ENCODE measurements at regions not wholly inside any gene's neighbourhood (a gene's known extent, or its start where the extent isn't known, plus 50 kb on each side); places are given as distances from the start of the nearest gene placed in this dataset.

DNA sequence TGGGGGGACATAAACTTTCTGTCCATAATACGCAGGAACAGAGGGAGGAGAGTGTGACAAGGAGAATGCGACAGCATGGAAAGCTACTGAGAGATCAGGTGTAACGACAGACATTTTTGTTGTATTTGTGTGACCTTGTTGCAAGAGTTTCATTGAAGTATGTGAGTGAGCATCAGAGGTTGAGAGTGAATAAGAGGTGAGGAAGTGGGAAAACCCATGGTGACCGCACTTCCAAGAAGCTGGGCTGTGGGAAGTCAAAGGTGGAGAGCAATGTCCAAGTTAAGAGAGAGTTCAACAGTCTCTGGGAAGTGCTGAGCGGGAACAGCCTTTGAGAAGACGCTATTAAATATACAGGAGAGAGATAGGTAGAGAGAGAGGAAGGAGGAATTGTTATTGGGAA lies 76.4 kb upstream of the PGRMC2 start:
- H3K27ac ChIP-seq (ENCODE audit: low read depth, low read length), result no peak overlapping the region
- CTCF ChIA-PET, result no interaction called here
- TF ChIP-seq, protein P1, sequence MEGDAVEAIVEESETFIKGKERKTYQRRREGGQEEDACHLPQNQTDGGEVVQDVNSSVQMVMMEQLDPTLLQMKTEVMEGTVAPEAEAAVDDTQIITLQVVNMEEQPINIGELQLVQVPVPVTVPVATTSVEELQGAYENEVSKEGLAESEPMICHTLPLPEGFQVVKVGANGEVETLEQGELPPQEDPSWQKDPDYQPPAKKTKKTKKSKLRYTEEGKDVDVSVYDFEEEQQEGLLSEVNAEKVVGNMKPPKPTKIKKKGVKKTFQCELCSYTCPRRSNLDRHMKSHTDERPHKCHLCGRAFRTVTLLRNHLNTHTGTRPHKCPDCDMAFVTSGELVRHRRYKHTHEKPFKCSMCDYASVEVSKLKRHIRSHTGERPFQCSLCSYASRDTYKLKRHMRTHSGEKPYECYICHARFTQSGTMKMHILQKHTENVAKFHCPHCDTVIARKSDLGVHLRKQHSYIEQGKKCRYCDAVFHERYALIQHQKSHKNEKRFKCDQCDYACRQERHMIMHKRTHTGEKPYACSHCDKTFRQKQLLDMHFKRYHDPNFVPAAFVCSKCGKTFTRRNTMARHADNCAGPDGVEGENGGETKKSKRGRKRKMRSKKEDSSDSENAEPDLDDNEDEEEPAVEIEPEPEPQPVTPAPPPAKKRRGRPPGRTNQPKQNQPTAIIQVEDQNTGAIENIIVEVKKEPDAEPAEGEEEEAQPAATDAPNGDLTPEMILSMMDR (IDR thresholded peaks at IDR 0.05; ENCODE audit: low read depth, low read length), result no peak
- peaks cover 2% of the 10 kb centered on the region; the same call in 1 of the 2 replicates for H3K9me3 ChIP-seq (ENCODE audit: control insufficient read depth, insufficient read depth, low read length)
- H3K27me3 ChIP-seq (ENCODE audit: control insufficient read depth, insufficient read depth, low read length), result no peaks in the 10 kb centered on the region
- POLR2A ChIA-PET, result no interaction called here
- no peak overlapping the region for H3K4me3 ChIP-seq (ENCODE audit: low read depth, low read length)
- DNase-seq (ENCODE audit: low read depth, low spot score), result no peak

DNA sequence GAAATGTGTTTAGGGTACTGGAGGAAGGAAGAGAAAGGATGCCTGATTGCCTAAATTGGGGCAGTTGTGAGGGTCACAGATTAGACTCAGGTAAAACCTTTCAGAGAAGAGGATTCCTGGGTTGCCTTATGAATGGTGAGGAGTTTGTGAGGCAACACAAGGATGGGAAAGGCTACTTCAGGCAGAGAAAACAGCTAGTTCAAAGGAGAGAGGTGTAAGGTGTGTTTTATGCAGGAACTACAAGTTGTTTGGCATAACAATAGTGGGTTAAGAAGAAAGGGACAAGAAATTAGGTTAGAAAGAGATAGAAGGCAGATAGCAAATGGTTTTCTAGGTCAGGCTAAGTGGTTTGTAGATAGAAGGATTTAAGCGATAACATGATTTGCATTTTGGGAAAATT lies 75.1 kb upstream of the PGRMC2 start:
- CTCF ChIA-PET, result no interaction called here
- TF ChIP-seq, protein P1 (IDR thresholded peaks at IDR 0.05; ENCODE audit: low read depth, low read length), result no peak
- no peaks in the 10 kb centered on the region for H3K9me3 ChIP-seq (ENCODE audit: control insufficient read depth, insufficient read depth, low read length)

DNA sequence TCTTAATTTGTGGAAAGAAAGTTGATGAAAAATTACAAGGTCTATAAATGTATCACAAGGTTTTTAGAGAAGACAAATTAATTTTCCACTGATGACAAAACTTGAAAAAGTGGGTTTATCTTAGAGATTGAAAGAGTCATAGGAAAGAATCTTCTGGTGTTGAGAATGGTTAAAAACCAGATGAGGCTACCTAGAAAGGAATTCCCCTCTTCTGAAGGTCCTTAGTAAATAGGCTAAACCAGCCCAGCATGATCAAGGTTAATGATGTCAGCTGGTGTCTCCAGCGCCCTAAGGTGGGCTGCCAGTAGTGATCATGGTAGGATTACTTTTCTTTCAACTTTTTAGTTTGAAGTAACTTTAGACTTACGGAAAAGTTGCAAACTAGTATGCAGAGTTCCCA lies 71.8 kb upstream of the PGRMC2 start:
- no peaks in the 10 kb centered on the region for H3K27me3 ChIP-seq (ENCODE audit: control insufficient read depth, insufficient read depth, low read length)
- ChIA-PET POLR2A (no interaction called here), CTCF (interaction anchor here (1.5 kb wide), 1 partner anchor 20 kb away, joined by 5 read pairs; no protein-coding TSS in a partner anchor)
- H3K9me3 ChIP-seq (ENCODE audit: control insufficient read depth, insufficient read depth, low read length), result no peaks in the 10 kb centered on the region
- TF ChIP-seq, protein P1 (IDR thresholded peaks at IDR 0.05; ENCODE audit: low read depth, low read length), result no peak
- no peak overlapping the region for H3K27ac ChIP-seq (ENCODE audit: low read depth, low read length)
- no peak overlapping the region for H3K4me3 ChIP-seq (ENCODE audit: low read depth, low read length)
- DNase-seq (ENCODE audit: low read depth, low spot score), result no peak

More for the DNA sequence above, 75.1 kb upstream of the PGRMC2 start:
- no peaks in the 10 kb centered on the region for H3K27me3 ChIP-seq (ENCODE audit: control insufficient read depth, insufficient read depth, low read length)
- no peak for DNase-seq (ENCODE audit: low read depth, low spot score)
- no peak overlapping the region for H3K27ac ChIP-seq (ENCODE audit: low read depth, low read length)
- H3K4me3 ChIP-seq (ENCODE audit: low read depth, low read length), result no peak overlapping the region
- POLR2A ChIA-PET, result no interaction called here

DNA sequence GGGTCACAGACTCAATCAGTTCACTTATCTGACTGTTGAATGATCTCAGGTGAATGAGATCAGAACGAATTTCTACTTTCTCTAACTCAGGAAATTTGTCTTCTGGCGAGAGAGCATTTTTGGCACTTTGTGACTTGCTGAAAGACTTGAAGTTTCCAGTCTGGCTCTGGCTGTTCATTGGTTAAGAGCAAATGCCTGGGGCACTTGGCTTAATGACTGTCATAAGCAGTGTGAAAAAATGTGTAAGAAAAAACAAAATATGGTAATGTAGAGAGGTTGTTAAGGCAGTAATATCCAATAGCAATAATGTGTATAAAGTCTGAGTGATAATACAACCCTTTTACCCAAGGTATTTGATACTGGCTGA lies 71.3 kb upstream of the PGRMC2 start:
- CTCF ChIA-PET, result interaction anchor here (1.5 kb wide), 1 partner anchor 21 kb away, joined by 5 read pairs; no protein-coding TSS in a partner anchor
- POLR2A ChIA-PET, result interaction anchor here (1.4 kb wide), 2 partner anchors 9 to 20 kb away, joined by 6 to 8 read pairs; no protein-coding TSS in a partner anchor
- TF ChIP-seq, protein P1 (IDR thresholded peaks at IDR 0.05; ENCODE audit: low read depth, low read length), result no peak
- H3K27me3 ChIP-seq (ENCODE audit: control insufficient read depth, insufficient read depth, low read length), result no peaks in the 10 kb centered on the region
- no peaks in the 10 kb centered on the region for H3K9me3 ChIP-seq (ENCODE audit: control insufficient read depth, insufficient read depth, low read length)
- H3K4me3 ChIP-seq (ENCODE audit: low read depth, low read length), result no peak overlapping the region
- DNase-seq (ENCODE audit: low read depth, low spot score), result no peak
- peak overlapping the region; percentile 47 for H3K27ac ChIP-seq (ENCODE audit: low read depth, low read length)

DNA sequence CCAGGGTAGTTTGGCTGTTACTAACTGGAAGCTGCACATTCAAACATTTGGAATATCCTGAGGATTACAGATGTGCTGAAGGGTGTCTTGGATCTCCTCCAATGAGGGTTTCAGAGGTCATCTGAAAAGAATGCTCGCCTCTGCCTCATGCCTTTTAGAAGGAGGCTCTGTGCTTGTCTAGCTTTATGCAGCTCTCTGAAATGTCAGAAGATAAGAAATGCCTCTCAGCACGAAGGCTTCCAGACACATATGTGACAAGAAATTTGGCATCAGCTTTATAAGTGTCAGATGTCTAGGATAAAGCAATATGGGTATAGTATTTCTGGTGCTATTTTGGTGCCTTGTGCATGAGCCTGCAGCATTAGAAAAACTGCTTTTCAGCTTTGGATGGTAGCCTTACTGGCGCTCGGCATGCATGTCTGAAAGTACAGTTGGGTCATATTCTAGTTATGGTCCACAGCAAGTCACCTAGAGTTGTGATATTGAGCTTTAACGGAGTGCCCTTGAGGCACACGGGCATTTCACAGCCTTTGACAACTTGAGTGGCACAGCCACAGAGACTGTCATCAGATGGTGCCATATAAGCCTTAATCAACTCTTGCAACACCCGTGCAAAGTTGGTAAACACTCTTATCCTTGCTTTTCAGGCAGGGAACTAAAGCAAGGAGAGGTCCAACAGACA lies 70.8 kb upstream of the PGRMC2 start:
- POLR2A ChIA-PET, result interaction anchor here (0.7 to 1.4 kb wide), 7 partner anchors 9 to 465 kb away, joined by 3 to 8 read pairs (median 5); partner anchors contain the start of gene PGRMC2
- H3K27ac ChIP-seq (ENCODE audit: low read depth, low read length), result peak overlapping the region; percentile 47
- DNase-seq (ENCODE audit: low read depth, low spot score), result peak; percentile 83
- H3K4me3 ChIP-seq (ENCODE audit: low read depth, low read length), result no peak overlapping the region
- TF ChIP-seq, protein P1 (IDR thresholded peaks at IDR 0.05; ENCODE audit: low read depth, low read length), result no peak
- CTCF ChIA-PET, result interaction anchor here (1.5 kb wide), 1 partner anchor 21 kb away, joined by 5 read pairs; no protein-coding TSS in a partner anchor
- H3K9me3 ChIP-seq (ENCODE audit: control insufficient read depth, insufficient read depth, low read length), result no peaks in the 10 kb centered on the region
- no peaks in the 10 kb centered on the region for H3K27me3 ChIP-seq (ENCODE audit: control insufficient read depth, insufficient read depth, low read length)

Data from AG04450 (cell line).